Activated CD8-positive, alpha-beta T cell treated with anti-CD3 and anti-CD28 coated beads for 36 hours (primary cell): ENCODE measurements at regions not wholly inside any gene's neighbourhood (a gene's known extent, or its start where the extent isn't known, plus 50 kb on each side); places are given as distances from the start of the nearest gene placed in this dataset.

Experiments
- ATAC-seq: fragments of 200-7000 bp; cut with Tn5 transposase; one replicate; pipeline ENCODE4 v1.10.0; 2021; ENCODE audit warnings: mild to moderate bottlenecking, moderate library complexity
- CTCF ChIA-PET: fragments of 350-600 bp; sonication (Branson Sonifier 250); formaldehyde crosslinking; loops from one replicate; lab custom pipeline; 2021; ENCODE audit warnings: antibody characterized with exemption; lab: Charles Lee
- POLR2A ChIA-PET: fragments of 350-600 bp; sonication (Branson Sonifier 250); formaldehyde crosslinking; loops from one replicate; lab custom pipeline; 2021; ENCODE audit warnings: antibody characterized with exemption; lab: Charles Lee
- DNase-seq: peaks from one replicate; pipeline ENCODE4 v3.0.0-alpha.2; 2020
- H3K27ac Mint-ChIP-seq: one replicate; pipeline ENCODE4 v1.8.0; 2021; ENCODE audit warnings: mild to moderate bottlenecking, mixed read lengths
- H3K27me3 Mint-ChIP-seq: one replicate; pipeline ENCODE4 v1.8.0; 2021; ENCODE audit warnings: mixed read lengths
- H3K36me3 Mint-ChIP-seq: one replicate; pipeline ENCODE4 v1.8.0; 2021; ENCODE audit warnings: low read depth, mixed read lengths
- H3K4me1 Mint-ChIP-seq: one replicate; pipeline ENCODE4 v1.8.0; 2021; ENCODE audit warnings: low read depth, mixed read lengths
- H3K4me3 Mint-ChIP-seq: one replicate; pipeline ENCODE4 v1.8.0; 2021; ENCODE audit warnings: mild to moderate bottlenecking, moderate library complexity, mixed read lengths
- H3K9me3 Mint-ChIP-seq: one replicate; pipeline ENCODE4 v1.8.0; 2021; ENCODE audit warnings: mixed read lengths
- CTCF ChIP-seq: fragments of 200-600 bp; IDR thresholded peaks from one replicate; pipeline ENCODE4 v1.8.0; 2022; ENCODE audit warnings: antibody characterized with exemption, mild to moderate bottlenecking
- intact Hi-C: fragments of 100-400 bp; cut with micrococcal nuclease; formaldehyde crosslinking; loops from one replicate; pipeline ENCODE4 v1.10.0; 2022

GRCh38 chr21:40901691-40902090 lies 54.7 kb upstream of the DSCAM start:
- Mint-ChIP-seq H3K36me3 (no peaks in the 10 kb centered on the region), H3K27me3 (peaks cover 8% of the 10 kb centered on the region), H3K9me3 (peaks cover 11% of the 10 kb centered on the region), H3K27ac (no peak overlapping the region), H3K4me3 (no peak overlapping the region), H3K4me1 (no peaks in the 10 kb centered on the region)
- DNase-seq (no peak), ATAC-seq (no peak)
- TF ChIP-seq CTCF = no peak
- ChIA-PET CTCF (no interaction called here), POLR2A (no interaction called here)
- intact Hi-C loops = no loop called here

GRCh38 chr21:40902299-40902698 lies 55.3 kb upstream of the DSCAM start:
- Mint-ChIP-seq H3K4me3 (no peak overlapping the region), H3K27ac (no peak overlapping the region), H3K27me3 (peaks cover 8% of the 10 kb centered on the region), H3K9me3 (peaks cover 7% of the 10 kb centered on the region), H3K36me3 (no peaks in the 10 kb centered on the region), H3K4me1 (no peaks in the 10 kb centered on the region)
- CTCF ChIA-PET = no interaction called here
- no peak for DNase-seq
- POLR2A ChIA-PET = no interaction called here
- intact Hi-C loops = no loop called here
- no peak for ATAC-seq
- TF ChIP-seq CTCF = no peak

GRCh38 chr21:40902993-40903392 lies 56.0 kb upstream of the DSCAM start:
- no peaks in the 10 kb centered on the region for H3K36me3 Mint-ChIP-seq
- intact Hi-C loops = no loop called here
- no peak for TF ChIP-seq CTCF
- POLR2A ChIA-PET = no interaction called here
- CTCF ChIA-PET = interaction anchor here (0.6 kb wide), 1 partner anchor 22 kb away, joined by 3 read pairs; no protein-coding TSS in a partner anchor
- no peak overlapping the region for H3K27ac Mint-ChIP-seq
- peaks cover 6% of the 10 kb centered on the region for H3K9me3 Mint-ChIP-seq
- no peaks in the 10 kb centered on the region for H3K4me1 Mint-ChIP-seq
- H3K4me3 Mint-ChIP-seq = no peak overlapping the region
- ATAC-seq = no peak
- H3K27me3 Mint-ChIP-seq = peaks cover 8% of the 10 kb centered on the region
- no peak for DNase-seq

GRCh38 chr21:40905251-40905650 lies 58.3 kb upstream of the DSCAM start:
- Mint-ChIP-seq H3K4me3 (no peak overlapping the region), H3K4me1 (no peaks in the 10 kb centered on the region), H3K27ac (no peak overlapping the region), H3K36me3 (no peaks in the 10 kb centered on the region), H3K27me3 (peaks cover 8% of the 10 kb centered on the region), H3K9me3 (no peaks in the 10 kb centered on the region)
- no peak for ATAC-seq
- intact Hi-C loops = no loop called here
- DNase-seq = no peak
- CTCF ChIA-PET = no interaction called here
- no peak for TF ChIP-seq CTCF
- POLR2A ChIA-PET = no interaction called here

- no peak overlapping the region for H3K27ac Mint-ChIP-seq
- H3K27me3 Mint-ChIP-seq = peaks cover 2% of the 10 kb centered on the region
- no peaks in the 10 kb centered on the region for H3K36me3 Mint-ChIP-seq
- no peak for ATAC-seq
- no peak for TF ChIP-seq CTCF
- CTCF ChIA-PET = no interaction called here
- intact Hi-C loops = no loop called here
- POLR2A ChIA-PET = no interaction called here
- H3K4me3 Mint-ChIP-seq = no peak overlapping the region
- no peak for DNase-seq
- H3K4me1 Mint-ChIP-seq = no peaks in the 10 kb centered on the region
- peaks cover 5% of the 10 kb centered on the region for H3K9me3 Mint-ChIP-seq
Observed at GRCh38 chr21:40912375-40912774, 65.4 kb upstream of the DSCAM start.
